Testis (tissue), 2 donors: ENCODE measurements at regions not wholly inside any gene's neighbourhood (a gene's known extent, or its start where the extent isn't known, plus 50 kb on each side); places are given as distances from the start of the nearest gene placed in this dataset.
"Not testable (repeated sequence)": the region's sequence is repeated elsewhere in the genome, so short reads cannot be mapped to it uniquely, and the experiment has no call there.

Source experiments
- POLR2A ChIP-seq: fragments of 450-650 bp; IDR thresholded peaks from one replicate; pipeline ENCODE4 v1.6.1; 2017; ENCODE audit warnings: antibody characterized with exemption, mild to moderate bottlenecking, moderate library complexity
- TF ChIP-seq, protein P1 (sequence below), 3 experiments: fragments of 450-650 bp in 2 of 3; fragments of 200-600 bp in 1 of 3; sonication (generic) in 1 of 3; IDR thresholded peaks; one replicate each; pipeline ENCODE4 v1.5.1; 2016 to 2019; ENCODE audit warnings: antibody characterized with exemption in 3 of 3, mild to moderate bottlenecking in 2 of 3, moderate library complexity in 1 of 3

DNA sequence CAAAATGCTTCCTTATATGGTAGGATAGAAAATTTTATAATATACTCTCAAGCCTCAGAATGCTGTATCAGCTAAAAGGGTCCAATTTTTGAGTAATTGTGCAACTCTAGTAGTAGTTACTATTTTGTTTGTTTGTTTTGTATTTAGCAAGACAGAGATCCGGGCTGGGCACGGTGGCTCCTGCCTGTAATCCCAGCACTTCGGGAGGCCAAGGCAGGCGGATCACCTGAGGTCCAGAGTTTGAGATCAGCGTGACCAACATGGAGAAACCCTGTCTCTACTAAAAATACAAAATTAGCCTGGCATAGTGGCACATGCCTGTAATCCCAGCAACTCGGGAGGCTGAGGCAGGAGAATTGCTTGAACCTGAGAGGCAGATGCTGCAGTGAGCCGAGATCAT lies 216.8 kb upstream of the CT83 start:
- TF ChIP-seq, protein P1, sequence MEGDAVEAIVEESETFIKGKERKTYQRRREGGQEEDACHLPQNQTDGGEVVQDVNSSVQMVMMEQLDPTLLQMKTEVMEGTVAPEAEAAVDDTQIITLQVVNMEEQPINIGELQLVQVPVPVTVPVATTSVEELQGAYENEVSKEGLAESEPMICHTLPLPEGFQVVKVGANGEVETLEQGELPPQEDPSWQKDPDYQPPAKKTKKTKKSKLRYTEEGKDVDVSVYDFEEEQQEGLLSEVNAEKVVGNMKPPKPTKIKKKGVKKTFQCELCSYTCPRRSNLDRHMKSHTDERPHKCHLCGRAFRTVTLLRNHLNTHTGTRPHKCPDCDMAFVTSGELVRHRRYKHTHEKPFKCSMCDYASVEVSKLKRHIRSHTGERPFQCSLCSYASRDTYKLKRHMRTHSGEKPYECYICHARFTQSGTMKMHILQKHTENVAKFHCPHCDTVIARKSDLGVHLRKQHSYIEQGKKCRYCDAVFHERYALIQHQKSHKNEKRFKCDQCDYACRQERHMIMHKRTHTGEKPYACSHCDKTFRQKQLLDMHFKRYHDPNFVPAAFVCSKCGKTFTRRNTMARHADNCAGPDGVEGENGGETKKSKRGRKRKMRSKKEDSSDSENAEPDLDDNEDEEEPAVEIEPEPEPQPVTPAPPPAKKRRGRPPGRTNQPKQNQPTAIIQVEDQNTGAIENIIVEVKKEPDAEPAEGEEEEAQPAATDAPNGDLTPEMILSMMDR (IDR thresholded peaks at IDR 0.05), result not testable (repeated sequence)
- TF ChIP-seq POLR2A, result not testable (repeated sequence)
